M059J (cell line): ENCODE measurements at regions not wholly inside any gene's neighbourhood (a gene's known extent, or its start where the extent isn't known, plus 50 kb on each side); places are given as distances from the start of the nearest gene placed in this dataset.
"Not testable (repeated sequence)": the region's sequence is repeated elsewhere in the genome, so short reads cannot be mapped to it uniquely, and the experiment has no call there.

Source experiments
- DNase-seq: peaks from one replicate; pipeline ENCODE4 v3.0.0-alpha.2; 2012; ENCODE audit warnings: low read depth

GRCh38 chr7:153627323-153627722, 424.9 kb upstream of the DPP6 start:
- DNase-seq = no peak

- DNase-seq = no peak
These were observed 423.8 kb upstream of the DPP6 start for GRCh38 chr7:153628406-153628805.

GRCh38 chr7:153628825-153629224, 423.4 kb upstream of the DPP6 start:
- DNase-seq = no peak

GRCh38 chr7:153638821-153639435, 413.3 kb upstream of the DPP6 start:
- DNase-seq = no peak

- no peak for DNase-seq
These were observed 411.6 kb upstream of the DPP6 start for GRCh38 chr7:153640586-153640985.

GRCh38 chr7:153641199-153641598, 411.0 kb upstream of the DPP6 start:
- DNase-seq = no peak

- DNase-seq = no peak
These were observed 409.2 kb upstream of the DPP6 start for GRCh38 chr7:153642989-153643388.

GRCh38 chr7:153657182-153657800, 394.9 kb upstream of the DPP6 start:
- DNase-seq = no peak

GRCh38 chr7:153675131-153675530, 377.1 kb upstream of the DPP6 start:
- DNase-seq = no peak

- no peak for DNase-seq
These were observed 369.6 kb upstream of the DPP6 start for GRCh38 chr7:153682628-153683027.

- DNase-seq = no peak
These were observed 356.0 kb upstream of the DPP6 start for GRCh38 chr7:153696242-153696641.

GRCh38 chr7:153698046-153698445, 354.2 kb upstream of the DPP6 start:
- DNase-seq = no peak

- no peak for DNase-seq
These were observed 350.5 kb upstream of the DPP6 start for GRCh38 chr7:153701678-153702077.

- not testable (repeated sequence) for DNase-seq
These were observed 328.3 kb upstream of the DPP6 start for GRCh38 chr7:153723892-153724291.

GRCh38 chr7:153731504-153731903, 320.7 kb upstream of the DPP6 start:
- not testable (repeated sequence) for DNase-seq

- DNase-seq = not testable (repeated sequence)
These were observed 308.8 kb upstream of the DPP6 start for GRCh38 chr7:153743434-153743833.

- DNase-seq = not testable (repeated sequence)
These were observed 304.2 kb upstream of the DPP6 start for GRCh38 chr7:153747969-153748368.

- DNase-seq = not testable (repeated sequence)
These were observed 303.3 kb upstream of the DPP6 start for GRCh38 chr7:153748885-153749284.

- DNase-seq = not testable (repeated sequence)
These were observed 286.3 kb upstream of the DPP6 start for GRCh38 chr7:153765869-153766268.

- not testable (repeated sequence) for DNase-seq
These were observed 285.3 kb upstream of the DPP6 start for GRCh38 chr7:153766926-153767325.

- DNase-seq = no peak
These were observed 279.2 kb upstream of the DPP6 start for GRCh38 chr7:153772966-153773365.

- DNase-seq = not testable (repeated sequence)
These were observed 275.3 kb upstream of the DPP6 start for GRCh38 chr7:153776940-153777339.

- DNase-seq = not testable (repeated sequence)
These were observed 254.8 kb upstream of the DPP6 start for GRCh38 chr7:153797363-153797762.

GRCh38 chr7:153808117-153808516, 244.1 kb upstream of the DPP6 start:
- no peak for DNase-seq
